ENCODE measurements at regions not wholly inside any gene's neighbourhood (a gene's known extent, or its start where the extent isn't known, plus 50 kb on each side); places are given as distances from the start of the nearest gene placed in this dataset.

- ATAC-seq (no peak), DNase-seq (ENCODE audit: missing footprints) (no peak)
- intact Hi-C loops (cut with DNase I) = no loop called here
Measured at GRCh38 chr13:63195726-63196125, 1780.1 kb upstream of the PCDH20 start.

DNA sequence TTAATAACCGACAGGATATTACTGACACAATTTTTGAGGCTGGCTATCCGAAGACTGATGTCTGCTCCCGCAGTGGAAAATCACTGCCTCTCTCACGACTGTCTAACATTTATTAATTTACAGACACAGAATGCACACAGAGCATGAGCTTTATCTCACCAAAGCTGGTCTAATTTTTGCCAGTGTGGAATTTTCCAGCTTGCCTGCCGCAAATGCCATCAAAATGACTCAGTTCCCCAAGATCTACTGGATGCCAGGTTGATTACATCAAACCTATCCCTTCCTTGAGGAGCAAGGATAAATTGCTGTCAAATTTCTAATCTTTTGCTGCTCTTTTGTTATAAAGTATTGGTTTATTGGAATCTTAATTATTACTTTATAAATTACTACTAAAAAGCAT lies 1775.1 kb upstream of the PCDH20 start:
- intact Hi-C loops (cut with DNase I) = no loop called here
- ATAC-seq = no peak
- DNase-seq (ENCODE audit: missing footprints) = no peak

- ATAC-seq (no peak), DNase-seq (ENCODE audit: missing footprints) (no peak)
- intact Hi-C loops (cut with DNase I) = no loop called here
Measured at GRCh38 chr13:63190219-63190618, 1774.6 kb upstream of the PCDH20 start.

DNA sequence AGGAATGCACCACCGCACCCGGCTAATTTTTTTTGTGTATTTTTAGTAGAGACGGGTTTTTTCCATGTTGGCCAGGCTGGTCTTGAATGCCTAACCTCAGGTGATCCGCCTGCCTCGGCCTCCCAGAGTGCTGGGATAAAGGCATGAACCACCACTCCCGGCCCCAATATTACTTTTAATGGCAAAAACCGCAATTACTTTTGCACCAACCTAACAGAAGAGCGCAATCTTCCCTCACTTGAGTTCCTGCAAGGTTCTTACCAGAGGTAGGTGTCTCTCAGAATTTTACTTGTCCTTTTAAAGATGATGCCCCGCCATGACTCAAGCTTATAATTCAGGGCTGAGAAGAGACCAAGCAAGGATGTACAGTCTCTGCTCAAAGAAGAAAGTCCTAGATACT lies 1774.1 kb upstream of the PCDH20 start:
- intact Hi-C loops (cut with DNase I) = no loop called here
- no peak for ATAC-seq

GRCh38 chr13:63184693-63185092 lies 1769.0 kb upstream of the PCDH20 start:
- intact Hi-C loops (cut with DNase I) = no loop called here
- DNase-seq (ENCODE audit: missing footprints) = no peak
- no peak for ATAC-seq

More for the DNA sequence above, 1774.1 kb upstream of the PCDH20 start:
- DNase-seq (ENCODE audit: missing footprints) = no peak

GRCh38 chr13:63175536-63175935 lies 1759.9 kb upstream of the PCDH20 start:
- DNase-seq (ENCODE audit: missing footprints) (no peak), ATAC-seq (no peak)
- intact Hi-C loops (cut with DNase I) = no loop called here

DNA sequence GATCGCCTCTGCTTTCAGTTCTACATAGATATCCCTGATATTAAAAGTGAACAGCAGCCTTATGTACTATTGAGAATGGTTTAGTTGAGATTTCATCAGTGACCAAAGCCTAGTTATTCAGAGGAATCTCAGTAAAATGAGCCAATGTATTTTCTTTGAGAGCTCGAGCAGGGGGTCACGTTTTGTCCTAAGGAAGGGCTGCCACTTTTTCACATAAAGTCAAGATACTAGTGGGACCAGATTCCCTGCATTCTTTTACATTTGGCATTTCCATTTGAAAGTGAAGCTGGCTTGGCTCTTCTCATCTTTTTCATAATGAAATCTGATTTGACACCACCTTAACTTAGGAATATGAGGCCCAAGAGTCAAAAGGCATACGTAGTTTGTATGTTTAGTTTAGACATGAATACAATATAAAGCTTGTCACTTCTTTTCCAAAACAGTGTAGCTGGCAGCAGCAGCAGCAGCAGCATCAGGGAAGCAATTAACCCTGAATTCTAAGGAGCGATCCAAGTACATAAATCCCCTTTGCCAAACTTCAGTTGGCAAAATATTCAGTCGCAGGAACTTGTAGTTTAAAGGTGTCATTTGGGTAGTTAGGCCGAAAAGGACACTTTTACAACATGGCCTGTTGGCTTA lies 1752.2 kb upstream of the PCDH20 start:
- DNase-seq (ENCODE audit: missing footprints) (no peak), ATAC-seq (no peak)
- intact Hi-C loops (cut with DNase I) = no loop called here

GRCh38 chr13:63166345-63166744 lies 1750.7 kb upstream of the PCDH20 start:
- DNase-seq (ENCODE audit: missing footprints) = no peak
- intact Hi-C loops (cut with DNase I) = no loop called here
- ATAC-seq = no peak

GRCh38 chr13:63163903-63164302 lies 1748.3 kb upstream of the PCDH20 start:
- DNase-seq (ENCODE audit: missing footprints) (no peak), ATAC-seq (no peak)
- intact Hi-C loops (cut with DNase I) = no loop called here

GRCh38 chr13:63161219-63161618 lies 1745.6 kb upstream of the PCDH20 start:
- DNase-seq (ENCODE audit: missing footprints) (no peak), ATAC-seq (no peak)
- intact Hi-C loops (cut with DNase I) = no loop called here

- intact Hi-C loops (cut with DNase I) = no loop called here
- ATAC-seq (no peak), DNase-seq (ENCODE audit: missing footprints) (no peak)
Measured at GRCh38 chr13:63156816-63157215, 1741.2 kb upstream of the PCDH20 start.

GRCh38 chr13:63149375-63149774 lies 1733.7 kb upstream of the PCDH20 start:
- intact Hi-C loops (cut with DNase I) = no loop called here
- DNase-seq (ENCODE audit: missing footprints) (no peak), ATAC-seq (no peak)

DNA sequence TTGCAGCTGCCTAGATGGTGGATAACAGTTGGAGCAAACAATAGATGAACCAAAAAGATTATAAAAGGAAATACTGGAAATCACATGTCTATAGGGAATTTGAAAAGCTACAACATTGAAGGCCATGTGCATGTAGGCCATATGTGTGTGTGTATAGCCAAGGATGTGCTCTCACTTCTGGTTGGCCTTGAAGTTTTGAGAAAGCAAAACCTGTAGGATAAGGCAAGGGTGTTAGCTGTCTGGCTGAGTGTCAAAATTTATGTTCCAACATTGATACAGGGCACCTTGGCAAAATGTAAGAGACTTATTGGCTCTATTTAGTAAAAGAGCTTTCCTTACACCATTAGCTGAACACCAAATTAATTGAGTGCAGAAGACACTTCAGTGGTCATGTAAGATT lies 1723.6 kb upstream of the PCDH20 start:
- ATAC-seq (no peak), DNase-seq (ENCODE audit: missing footprints) (no peak)
- intact Hi-C loops (cut with DNase I) = no loop called here

DNA sequence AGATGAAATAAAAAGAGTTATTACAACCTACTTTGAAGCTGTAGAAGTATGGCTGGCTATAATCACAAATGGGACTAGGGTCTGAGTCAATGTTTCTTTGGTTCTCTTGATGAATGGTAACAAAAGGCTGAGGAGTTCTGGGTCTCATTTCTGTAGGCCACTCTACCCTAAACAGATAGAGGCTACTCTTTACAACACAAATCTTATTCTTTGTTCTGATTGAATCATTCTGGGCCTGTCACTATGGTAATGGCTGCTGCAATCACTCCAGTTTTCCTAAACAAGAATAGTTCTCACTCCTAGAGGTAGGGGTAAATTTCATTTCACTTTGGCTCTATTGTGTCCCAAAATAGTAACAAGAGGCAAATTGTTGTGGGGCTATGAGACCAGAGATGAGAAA lies 1714.3 kb upstream of the PCDH20 start:
- intact Hi-C loops (cut with DNase I) = no loop called here
- no peak for ATAC-seq
- no peak for DNase-seq (ENCODE audit: missing footprints)

DNA sequence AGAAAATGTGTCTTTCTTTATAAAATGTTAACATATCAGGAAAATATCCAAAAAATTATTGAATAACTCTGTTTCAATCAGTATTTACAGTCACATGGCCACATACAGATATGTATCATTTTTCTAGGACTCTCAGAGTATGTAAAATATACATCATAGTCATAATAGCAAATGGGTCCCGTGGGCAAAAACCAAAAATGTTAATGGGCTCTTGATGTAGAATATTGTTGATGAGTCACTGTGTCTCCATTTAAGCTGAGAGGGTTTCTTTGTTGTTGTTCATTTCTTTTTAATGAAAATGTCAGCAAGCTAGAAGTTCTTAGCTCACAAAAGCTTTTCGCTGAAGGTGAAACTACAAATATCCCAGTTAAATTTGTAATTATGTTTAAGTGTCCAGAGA lies 1713.1 kb upstream of the PCDH20 start:
- intact Hi-C loops (cut with DNase I) = no loop called here
- ATAC-seq (no peak), DNase-seq (ENCODE audit: missing footprints) (no peak)

GRCh38 chr13:63124863-63125262 lies 1709.2 kb upstream of the PCDH20 start:
- intact Hi-C loops (cut with DNase I) = no loop called here
- ATAC-seq = no peak
- DNase-seq (ENCODE audit: missing footprints) = no peak

GRCh38 chr13:63120883-63121282 lies 1705.2 kb upstream of the PCDH20 start:
- no peak for ATAC-seq
- intact Hi-C loops (cut with DNase I) = no loop called here
- no peak for DNase-seq (ENCODE audit: missing footprints)

GRCh38 chr13:63117710-63118109 lies 1702.1 kb upstream of the PCDH20 start:
- DNase-seq (ENCODE audit: missing footprints) = no peak
- no peak for ATAC-seq
- intact Hi-C loops (cut with DNase I) = no loop called here

DNA sequence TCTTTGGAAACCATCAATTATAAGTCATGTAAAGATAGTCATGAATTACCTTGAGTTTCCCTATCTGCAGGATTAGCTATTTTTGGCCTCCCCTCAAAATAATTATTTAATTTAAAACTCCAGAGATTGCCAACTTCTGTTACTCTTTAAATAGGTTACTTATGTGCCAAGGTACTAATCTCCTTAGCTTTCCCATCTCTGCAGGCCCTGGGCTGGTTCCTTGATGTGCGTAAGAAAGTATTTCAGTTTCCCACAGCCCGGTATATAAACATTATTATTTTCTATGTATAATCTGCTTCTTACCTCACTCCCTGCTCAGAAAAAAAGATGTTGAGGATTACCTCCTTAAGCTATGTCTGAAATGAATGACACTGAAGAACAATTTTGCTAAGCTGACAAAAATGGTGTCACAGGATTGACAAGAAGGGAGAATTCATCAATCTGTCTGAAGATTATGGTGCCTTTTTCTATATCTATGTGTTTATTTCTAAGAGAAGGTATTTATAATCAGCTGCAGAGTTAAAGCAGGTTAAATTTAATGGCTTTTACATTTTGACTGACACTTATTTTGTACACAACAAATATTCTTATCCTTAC lies 1697.2 kb upstream of the PCDH20 start:
- ATAC-seq = no peak
- no peak for DNase-seq (ENCODE audit: missing footprints)
- intact Hi-C loops (cut with DNase I) = no loop called here

- no peak for ATAC-seq
- intact Hi-C loops (cut with DNase I) = no loop called here
- DNase-seq (ENCODE audit: missing footprints) = no peak
Measured at GRCh38 chr13:63110466-63110865, 1694.8 kb upstream of the PCDH20 start.

Measured in Right ventricle myocardium inferior (tissue), 1 donor.